ENCODE measurements at regions not wholly inside any gene's neighbourhood (a gene's known extent, or its start where the extent isn't known, plus 50 kb on each side); places are given as distances from the start of the nearest gene placed in this dataset.

DNA sequence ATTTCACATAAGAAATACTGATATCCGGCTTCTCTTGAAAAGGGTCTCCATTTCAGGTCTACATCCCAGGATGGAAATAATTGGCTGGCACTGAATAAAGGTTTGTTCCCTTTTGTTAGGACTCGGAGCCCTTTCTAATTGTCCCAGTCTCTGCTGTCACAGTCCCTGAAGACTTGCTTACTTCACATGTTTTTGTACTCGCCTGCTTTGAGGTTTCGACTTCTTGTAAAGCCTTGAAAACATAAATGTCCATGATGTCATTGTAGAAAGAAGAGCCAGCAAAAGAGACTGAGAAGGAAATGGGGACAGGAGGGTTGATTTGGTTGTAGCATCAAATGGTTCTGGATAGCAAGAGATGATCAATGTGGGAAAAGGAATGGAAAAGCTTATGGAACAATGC is 963.4 kb upstream of the SEMA6D start:
- intact Hi-C loops (cut with micrococcal nuclease), result no loop called here
- no peak for DNase-seq
- Histone ChIP-seq H3K36me3 (no peaks in the 10 kb centered on the region), H3K27ac (replicated peaks) (no peak overlapping the region), H3K4me1 (no peaks in the 10 kb centered on the region), H3K4me3 (no peak overlapping the region), H3K9me3 (replicated peaks) (peaks cover 11% of the 10 kb centered on the region), H3K27me3 (ENCODE audit: low read depth) (no peaks in the 10 kb centered on the region)
- TF ChIP-seq CTCF (IDR thresholded peaks at IDR 0.05; ENCODE audit: borderline replicate concordance), result no peak

DNA sequence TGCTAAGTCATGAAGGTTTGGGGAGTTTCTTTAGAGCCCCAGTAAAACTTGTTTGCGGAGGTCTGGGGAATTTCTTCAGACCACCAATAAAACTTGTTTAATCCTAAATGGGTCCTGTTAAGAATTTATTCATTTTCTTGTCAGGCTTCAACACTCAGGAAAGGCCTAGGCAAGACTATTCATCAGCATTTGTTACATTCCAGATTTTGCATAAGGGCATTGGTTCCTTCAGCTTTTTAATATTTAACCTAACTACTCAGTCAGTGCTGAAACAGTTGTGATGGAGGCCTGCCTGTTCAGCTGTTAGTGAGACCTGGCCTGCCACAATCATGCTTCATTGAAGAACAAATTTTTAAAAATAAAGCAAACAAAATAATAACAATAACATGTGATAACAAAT is 954.2 kb upstream of the SEMA6D start:
- H3K4me1 ChIP-seq, result no peaks in the 10 kb centered on the region
- H3K27me3 ChIP-seq (ENCODE audit: low read depth), result no peaks in the 10 kb centered on the region
- DNase-seq, result no peak
- H3K36me3 ChIP-seq, result no peaks in the 10 kb centered on the region
- no peak overlapping the region for H3K4me3 ChIP-seq
- no peak overlapping the region for H3K27ac ChIP-seq (replicated peaks)
- no peak for TF ChIP-seq CTCF (IDR thresholded peaks at IDR 0.05; ENCODE audit: borderline replicate concordance)
- intact Hi-C loops (cut with micrococcal nuclease), result no loop called here
- peaks cover 12% of the 10 kb centered on the region for H3K9me3 ChIP-seq (replicated peaks)

- DNase-seq, result no peak
- Histone ChIP-seq H3K4me1 (no peaks in the 10 kb centered on the region), H3K27me3 (ENCODE audit: low read depth) (no peaks in the 10 kb centered on the region), H3K9me3 (replicated peaks) (peaks cover 24% of the 10 kb centered on the region), H3K36me3 (no peaks in the 10 kb centered on the region), H3K27ac (replicated peaks) (no peak overlapping the region), H3K4me3 (no peak overlapping the region)
- no peak for TF ChIP-seq CTCF (IDR thresholded peaks at IDR 0.05; ENCODE audit: borderline replicate concordance)
- intact Hi-C loops (cut with micrococcal nuclease), result no loop called here
Observed at GRCh38 chr15:46764851-46765250, 952.5 kb upstream of the SEMA6D start.

GRCh38 chr15:46766021-46766420 is 951.3 kb upstream of the SEMA6D start:
- Histone ChIP-seq H3K4me1 (no peaks in the 10 kb centered on the region), H3K4me3 (no peak overlapping the region), H3K9me3 (replicated peaks) (peaks cover 24% of the 10 kb centered on the region), H3K27ac (replicated peaks) (no peak overlapping the region), H3K27me3 (ENCODE audit: low read depth) (no peaks in the 10 kb centered on the region), H3K36me3 (no peaks in the 10 kb centered on the region)
- intact Hi-C loops (cut with micrococcal nuclease), result no loop called here
- no peak for TF ChIP-seq CTCF (IDR thresholded peaks at IDR 0.05; ENCODE audit: borderline replicate concordance)
- DNase-seq, result no peak

- no peak for TF ChIP-seq CTCF (IDR thresholded peaks at IDR 0.05; ENCODE audit: borderline replicate concordance)
- intact Hi-C loops (cut with micrococcal nuclease), result no loop called here
- H3K36me3 ChIP-seq, result no peaks in the 10 kb centered on the region
Observed at GRCh38 chr15:46768287-46768686, 949.0 kb upstream of the SEMA6D start.

GRCh38 chr15:46773016-46773415 is 944.3 kb upstream of the SEMA6D start:
- no peak overlapping the region for H3K4me3 ChIP-seq
- no peaks in the 10 kb centered on the region for H3K4me1 ChIP-seq
- peaks cover 13% of the 10 kb centered on the region for H3K9me3 ChIP-seq (replicated peaks)
- H3K27ac ChIP-seq (replicated peaks), result no peak overlapping the region
- no peaks in the 10 kb centered on the region for H3K27me3 ChIP-seq (ENCODE audit: low read depth)
- DNase-seq, result no peak
- TF ChIP-seq CTCF (IDR thresholded peaks at IDR 0.05; ENCODE audit: borderline replicate concordance), result no peak
- H3K36me3 ChIP-seq, result no peaks in the 10 kb centered on the region
- intact Hi-C loops (cut with micrococcal nuclease), result no loop called here

More at GRCh38 chr15:46768287-46768686, 949.0 kb upstream of the SEMA6D start:
- no peak for DNase-seq
- Histone ChIP-seq H3K27ac (replicated peaks) (no peak overlapping the region), H3K4me3 (no peak overlapping the region), H3K27me3 (ENCODE audit: low read depth) (no peaks in the 10 kb centered on the region), H3K9me3 (replicated peaks) (peaks cover 24% of the 10 kb centered on the region), H3K4me1 (no peaks in the 10 kb centered on the region)
